HPDE6-E6E7 (cell line): ENCODE measurements at regions not wholly inside any gene's neighbourhood (a gene's known extent, or its start where the extent isn't known, plus 50 kb on each side); places are given as distances from the start of the nearest gene placed in this dataset.

Experiments
- DNase-seq: peaks from one replicate; pipeline ENCODE4 v3.0.0; 2011; ENCODE audit warnings: missing footprints; ENCODE audit errors: extremely low spot score

DNA sequence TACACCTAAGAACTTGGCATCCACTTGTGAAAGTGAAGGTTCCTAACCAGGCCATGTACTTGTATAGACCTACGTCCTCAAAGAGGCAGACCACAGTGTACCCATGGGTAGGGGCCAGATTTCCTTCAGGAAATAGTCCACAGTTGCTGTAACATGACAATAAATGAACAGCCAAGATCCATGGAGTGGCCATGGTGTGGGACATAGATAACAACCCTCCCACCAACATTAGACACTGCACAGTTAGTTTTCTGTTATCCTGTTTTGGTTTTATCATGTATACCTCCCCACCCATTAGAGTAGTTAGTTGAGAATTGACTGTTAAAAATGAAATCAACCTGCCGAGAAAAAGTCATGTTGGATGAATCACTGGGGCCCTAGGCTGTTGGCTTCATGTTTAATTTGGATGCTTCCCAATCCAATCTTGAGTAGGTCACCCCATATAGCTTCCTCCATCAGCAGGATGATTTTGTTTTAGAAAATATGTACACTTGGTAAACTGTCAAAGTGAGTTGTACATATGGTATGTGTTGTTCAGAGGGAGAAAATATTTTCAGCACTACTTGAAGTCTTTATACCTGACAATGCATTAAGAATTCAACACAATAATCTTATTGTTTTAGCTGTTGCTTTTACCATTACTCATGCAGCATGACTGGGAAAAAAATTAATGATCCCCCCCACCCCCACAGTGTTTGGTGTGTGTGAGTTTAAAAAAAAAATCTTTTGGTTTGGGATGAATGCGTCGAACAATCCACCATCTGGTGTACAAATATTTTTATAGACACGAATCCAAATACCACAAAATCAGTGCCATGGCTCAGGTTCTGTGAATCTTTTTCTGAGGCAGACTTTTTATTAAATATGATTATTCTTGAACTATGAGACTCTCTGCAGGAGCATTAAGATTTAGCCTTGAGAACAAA is 88.3 kb upstream of the ARHGAP29 start:
- DNase-seq = peak; percentile 84

DNA sequence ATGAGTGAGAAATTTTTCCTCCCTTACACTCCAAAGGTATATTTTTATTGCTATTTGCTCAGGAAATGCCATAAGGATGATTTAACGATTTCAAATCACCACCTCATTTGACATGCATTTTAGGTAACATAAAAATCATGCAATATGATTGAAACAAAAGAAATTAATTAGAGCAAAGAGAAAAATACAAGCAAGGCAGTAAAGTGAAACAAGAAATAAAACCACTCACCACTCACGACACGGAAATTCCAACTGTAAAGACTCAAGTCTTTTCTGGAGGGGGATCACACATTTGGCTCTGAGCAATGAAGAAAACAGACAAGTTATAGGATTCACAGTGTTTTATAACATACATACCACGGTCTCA is 86.8 kb upstream of the ARHGAP29 start:
- DNase-seq = no peak

DNA sequence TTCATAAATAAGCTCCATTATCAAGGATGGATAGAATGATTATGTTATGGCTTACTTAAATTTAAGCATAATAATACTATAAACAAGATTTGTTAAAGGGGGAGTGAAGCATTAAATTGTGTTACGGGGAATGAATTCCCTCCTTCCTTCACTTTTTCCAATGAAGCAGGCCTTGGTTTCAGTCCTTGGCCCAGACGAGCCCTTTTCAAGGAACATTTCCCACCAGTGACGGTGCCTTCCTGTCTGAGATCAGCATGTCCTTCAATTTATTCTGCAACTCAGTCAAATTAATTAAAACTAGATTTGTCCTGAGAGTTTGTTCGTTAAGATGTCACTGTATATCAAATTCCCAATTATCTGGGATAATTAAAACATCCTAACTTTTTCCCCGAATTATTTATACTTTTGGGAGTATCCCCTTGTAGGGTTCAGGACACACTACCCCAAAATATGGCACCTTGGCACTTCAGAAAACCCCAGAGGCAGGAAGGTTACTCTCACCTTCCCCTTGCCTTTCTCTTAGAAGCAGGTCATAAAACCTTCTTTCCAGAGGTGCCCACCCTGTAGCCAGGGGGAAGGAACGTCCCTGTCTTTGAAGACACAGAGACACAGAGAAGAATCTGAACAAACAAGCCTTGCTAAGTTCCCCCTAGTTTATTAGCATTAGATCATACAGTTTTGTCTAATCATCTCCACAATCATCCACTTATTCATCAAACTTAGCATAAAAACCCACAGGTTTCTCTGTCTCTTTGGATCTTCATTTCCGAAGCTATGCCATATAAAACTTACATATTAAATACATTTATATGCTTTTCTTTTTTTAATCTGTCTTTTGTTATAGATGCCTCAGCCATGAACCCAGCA is 86.2 kb upstream of the ARHGAP29 start:
- no peak for DNase-seq

DNA sequence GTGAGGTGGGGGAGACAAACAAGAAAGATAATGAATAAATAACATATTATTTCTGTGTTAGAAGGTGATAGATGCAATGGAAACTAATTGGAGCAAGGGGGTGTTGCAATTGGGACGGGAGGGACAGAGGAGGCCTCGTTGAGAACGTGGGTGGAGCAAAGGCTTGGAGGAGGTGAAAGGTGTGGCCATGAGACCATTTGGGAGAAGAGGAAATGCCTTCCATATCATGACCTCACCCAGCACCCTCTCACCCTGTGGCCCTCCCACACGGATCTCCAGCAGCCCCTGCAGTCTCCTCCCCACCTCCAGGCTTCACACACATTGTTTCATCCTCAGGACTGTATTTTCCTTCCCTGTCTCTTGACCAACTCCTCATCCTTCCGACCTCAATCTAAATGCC is 85.3 kb upstream of the ARHGAP29 start:
- DNase-seq = no peak

DNA sequence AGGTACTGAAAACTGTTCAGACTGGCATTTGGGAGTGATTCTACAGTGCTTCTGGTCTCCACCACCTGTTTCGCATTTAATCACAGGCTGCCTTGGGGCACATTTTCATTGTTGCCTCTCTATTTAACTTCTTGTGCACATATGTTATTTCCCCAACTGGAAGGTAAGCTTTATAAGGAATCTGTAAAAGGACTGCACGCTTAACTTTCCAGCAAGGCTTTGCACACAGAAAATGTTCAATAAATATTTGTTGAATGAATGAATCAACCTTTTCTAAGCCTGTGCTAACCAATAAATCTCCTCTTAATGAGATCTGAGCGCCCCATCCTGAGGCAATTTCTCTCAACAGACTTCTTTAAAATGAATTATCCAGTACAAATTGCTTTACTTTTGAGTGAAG is 84.3 kb upstream of the ARHGAP29 start:
- no peak for DNase-seq

DNA sequence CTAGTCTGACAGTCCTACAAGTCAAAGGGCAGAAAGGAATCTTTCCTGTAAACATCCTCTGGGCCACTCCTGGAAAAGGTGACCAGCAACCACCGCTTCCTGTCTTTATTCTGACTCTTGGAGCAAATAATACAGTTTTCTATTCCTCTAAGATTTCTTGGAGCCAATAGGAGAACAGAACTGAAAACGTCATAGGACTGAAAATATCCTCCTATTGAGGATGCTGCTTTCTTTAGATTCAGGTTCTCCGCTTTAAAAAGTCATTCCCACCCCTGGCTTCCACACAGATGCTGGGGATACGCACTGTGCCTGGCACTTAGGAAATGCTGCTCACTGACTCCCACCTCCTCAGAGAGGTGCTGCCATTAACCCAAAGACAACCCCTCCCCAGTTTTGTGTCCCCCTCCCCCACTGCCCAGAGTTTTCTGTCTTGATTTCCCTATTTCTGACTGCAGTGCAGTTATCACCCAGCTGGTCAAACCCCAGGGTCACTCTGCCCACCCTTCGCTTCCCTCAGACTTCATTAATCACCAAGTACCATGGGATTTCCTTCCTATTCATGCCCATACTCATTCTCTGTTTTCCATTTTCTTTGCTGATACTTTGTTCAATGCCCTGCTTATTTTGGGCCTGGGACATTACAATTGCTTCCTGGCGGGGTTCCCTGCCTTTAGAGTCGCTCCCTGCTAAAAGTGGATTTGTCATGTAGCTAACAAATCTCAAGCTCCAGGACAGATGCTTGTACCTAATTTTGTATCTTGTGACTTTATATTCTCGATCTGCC is 82.1 kb upstream of the ARHGAP29 start:
- no peak for DNase-seq

DNA sequence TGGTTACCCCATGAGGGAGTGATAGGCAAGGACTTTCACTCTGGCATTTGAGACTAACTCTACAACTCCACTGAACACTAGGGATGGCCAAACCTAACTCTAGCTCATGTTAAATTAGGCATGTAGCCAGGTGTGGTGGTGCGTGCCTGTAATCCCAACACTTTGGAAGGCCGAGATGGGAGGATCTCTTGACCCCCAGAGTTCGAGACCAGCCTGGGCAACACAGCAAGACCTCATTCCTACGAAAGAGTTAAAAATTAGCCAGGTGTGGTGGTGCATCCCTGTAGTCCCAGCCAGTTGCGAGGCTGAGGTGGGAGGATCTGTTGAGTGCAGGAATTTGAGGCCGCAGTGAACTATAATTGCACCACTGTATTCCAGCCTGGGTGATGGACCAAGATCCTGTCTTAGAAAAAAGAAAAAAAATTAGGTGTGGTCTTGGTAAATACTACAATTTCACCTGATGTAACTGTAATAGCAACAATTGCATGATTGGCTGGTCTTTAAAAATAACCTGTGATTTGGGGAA is 81.2 kb upstream of the ARHGAP29 start:
- no peak for DNase-seq

DNA sequence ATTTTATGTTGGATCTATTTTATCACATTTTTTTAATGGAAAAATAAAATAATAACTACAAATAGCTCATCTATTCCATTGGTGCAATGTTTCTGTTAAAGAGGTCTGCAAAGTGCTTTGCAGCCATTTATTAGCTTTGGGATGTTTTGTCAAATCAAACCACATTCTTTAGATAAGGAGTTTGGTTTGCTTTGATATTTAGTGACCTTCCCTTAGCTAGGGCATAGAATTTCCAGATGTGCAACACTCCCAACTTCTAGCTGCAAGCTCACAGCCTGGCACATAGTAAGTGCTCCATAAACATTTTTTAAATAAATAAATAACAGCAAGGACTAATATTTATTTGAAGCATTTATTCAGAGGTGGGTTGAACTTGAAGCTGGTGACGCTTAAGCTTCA is 80.4 kb upstream of the ARHGAP29 start:
- no peak for DNase-seq

DNA sequence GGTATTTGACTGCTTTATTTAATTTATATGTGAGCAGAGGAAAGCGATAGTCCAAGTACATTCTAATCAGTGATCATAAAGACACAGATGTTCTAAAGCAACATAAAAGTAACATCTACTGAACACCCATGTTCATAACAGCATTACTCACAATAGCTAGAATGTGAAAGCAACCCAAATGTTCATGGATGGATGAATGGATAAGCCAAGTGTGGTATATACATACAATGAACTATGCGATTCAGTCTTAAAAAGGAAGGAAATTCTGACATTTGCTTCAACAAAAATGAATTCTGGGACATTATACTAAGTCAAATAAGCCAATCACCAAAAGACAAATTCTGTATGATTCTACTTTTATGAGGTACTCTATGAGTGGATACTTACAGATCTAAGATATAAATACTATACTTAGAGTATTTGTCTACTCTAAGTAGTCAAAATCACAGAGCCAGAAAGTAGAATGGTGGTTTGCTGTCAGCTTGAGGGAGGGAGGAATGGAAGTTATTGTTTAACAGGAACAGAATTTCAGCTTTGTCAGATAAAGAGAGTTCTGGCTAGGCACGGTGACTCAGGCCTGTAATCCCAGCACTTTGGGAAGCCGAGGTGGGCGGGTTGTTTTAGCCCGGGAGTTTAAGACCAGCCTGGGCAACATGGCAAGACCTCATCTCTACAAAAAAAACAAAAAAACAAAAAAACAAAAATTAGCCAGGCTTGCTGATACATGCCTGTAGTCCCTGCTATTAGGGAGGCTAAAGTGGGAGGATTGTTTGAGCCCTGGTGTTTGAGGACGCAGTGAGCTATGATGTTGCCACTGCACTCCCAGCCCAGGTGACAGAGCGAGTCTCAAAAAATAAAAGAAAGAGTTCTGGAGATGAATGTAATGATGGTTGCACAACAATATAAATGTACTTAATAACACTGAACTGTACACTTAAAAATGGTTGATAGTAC is 79.7 kb upstream of the ARHGAP29 start:
- no peak for DNase-seq

DNA sequence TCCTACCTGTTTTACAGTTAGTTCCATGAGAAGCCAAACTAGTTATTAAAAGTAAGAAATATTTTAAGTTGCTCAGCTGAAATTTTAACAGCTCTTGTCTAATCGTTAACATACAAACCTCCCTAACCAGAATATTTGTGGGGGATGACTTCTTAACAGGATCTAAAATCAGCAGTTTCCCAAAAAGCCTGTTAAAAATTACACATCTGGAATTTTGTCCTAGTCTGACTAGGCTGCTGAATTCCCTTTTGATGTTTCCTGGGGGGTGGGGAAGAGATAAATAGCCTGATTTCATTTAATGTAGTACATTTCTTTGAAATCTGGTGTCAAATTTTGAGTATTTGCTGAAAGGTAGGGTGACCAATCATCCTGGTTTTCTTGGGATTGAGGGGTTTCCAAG is 78.8 kb upstream of the ARHGAP29 start:
- DNase-seq = no peak

DNA sequence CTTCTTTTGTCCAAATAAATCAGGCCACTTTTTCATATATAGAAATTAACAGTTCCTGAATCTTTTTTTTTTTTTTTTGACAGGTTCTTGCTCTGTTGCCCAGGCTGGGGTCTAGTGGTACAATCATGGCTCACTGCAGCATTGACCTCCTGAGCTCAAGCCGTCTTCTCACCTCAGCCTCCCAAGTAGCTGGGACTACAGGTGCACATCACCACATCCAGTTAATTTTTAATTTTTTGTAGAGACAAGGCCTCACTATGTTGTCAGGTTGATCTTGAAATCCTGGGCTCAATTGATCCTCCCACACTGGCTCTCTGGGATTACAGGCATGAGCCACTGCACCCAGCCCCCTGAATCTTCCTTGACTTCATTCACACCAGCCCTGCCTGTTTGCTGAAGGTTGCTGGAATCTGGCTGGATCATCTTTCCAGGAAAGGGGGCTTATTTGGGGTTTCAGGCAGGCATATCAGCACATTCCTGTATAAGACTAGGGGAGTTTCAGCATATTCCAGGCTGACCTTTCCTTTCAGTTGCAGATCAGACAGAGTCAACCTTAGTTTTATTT is 78.2 kb upstream of the ARHGAP29 start:
- no peak for DNase-seq

DNA sequence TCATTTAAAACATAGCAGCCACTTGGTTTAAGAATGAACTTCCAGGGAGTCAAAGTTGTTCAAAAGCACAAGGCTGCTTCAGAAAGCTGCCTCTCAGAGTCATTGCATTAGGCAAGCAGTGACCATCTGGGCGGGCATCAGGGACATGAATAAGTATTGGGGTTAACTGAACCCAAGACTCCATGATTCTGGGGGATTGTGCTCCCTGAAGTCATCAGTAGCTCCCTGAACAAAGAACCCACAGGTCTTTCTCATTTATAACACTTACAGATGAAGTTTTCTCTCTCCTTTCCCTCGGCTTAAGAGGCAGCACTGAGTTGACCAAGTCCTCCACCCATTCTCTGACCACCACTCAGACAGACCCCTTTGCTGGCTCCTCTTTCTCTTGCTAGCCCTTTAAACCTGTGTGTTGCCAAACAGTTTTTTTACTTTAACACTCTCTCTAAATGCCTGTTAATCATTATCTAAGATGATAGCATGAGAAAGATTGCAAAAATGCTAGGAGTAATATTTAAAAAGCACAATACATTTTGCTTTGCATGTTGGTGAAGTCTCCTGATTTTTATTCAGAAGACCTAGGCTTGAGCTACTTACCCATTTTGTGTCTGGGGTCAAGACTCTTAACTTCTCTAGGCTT is 77.0 kb upstream of the ARHGAP29 start:
- DNase-seq = no peak

DNA sequence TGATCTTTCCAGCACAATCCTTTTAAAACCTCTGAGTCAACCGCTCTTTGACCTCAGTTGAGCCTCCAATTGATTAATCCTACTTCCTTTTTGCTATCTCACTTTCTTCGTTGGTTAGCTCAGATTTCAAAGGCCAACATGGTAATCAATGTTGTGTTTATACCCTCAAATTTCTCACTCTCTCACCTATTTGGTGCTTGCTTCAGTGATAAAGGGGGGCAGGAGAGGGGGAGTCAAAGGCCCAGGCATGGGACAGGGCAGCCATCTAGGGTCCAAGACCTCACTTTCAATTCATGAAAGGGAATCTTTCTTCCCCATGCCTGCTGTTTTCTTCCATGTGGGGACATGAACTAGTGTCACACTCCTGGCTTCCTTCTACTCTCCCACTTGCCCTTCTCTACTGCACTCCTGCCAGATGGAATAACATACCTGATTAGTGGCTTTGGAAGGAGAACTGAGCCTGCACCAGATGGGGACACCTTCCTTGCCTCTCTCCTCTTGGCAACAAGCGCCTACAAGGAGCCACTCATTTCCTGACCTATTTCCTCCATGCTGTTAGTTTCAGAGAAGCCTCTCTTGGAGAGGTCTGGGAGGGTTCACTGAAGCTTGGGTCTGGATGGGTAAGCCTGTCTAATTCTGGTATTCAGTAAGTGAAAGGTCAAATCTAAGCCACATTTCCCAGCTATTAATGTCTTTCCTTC is 73.3 kb upstream of the ARHGAP29 start:
- no peak for DNase-seq

DNA sequence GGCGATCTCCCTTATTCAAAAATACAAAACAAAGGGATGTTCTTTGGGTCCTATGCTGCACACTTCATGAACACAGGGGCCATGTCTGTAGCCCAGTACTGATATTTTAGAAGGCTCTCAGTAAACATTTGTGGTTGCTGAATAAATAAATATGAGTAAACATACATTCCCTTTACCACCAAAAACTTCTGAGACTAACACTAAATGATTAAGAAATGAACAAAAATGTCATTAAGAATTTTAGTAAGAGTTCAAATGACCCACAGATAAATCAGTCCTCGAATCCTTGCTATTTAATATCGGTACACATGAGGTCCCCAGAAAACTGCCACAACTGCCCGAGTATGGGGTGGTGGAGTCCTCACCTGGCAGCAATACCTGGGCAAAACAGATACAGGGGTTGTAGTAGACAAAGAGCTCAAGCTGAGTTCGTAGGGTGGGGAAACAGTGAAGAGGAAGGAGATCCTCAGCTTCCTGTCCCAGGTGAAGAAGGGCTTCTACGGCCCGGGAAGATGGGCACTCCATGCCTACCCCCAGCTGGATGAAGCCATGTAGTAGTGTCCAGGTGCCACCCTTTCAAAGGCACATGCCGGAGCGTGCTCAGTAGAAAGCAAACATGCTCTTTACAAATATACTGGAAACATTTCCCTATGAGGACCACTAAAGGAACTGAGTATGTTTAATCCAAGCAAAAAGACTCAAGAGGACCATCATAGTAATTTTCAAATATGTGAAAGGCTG is 72.6 kb upstream of the ARHGAP29 start:
- no peak for DNase-seq

DNA sequence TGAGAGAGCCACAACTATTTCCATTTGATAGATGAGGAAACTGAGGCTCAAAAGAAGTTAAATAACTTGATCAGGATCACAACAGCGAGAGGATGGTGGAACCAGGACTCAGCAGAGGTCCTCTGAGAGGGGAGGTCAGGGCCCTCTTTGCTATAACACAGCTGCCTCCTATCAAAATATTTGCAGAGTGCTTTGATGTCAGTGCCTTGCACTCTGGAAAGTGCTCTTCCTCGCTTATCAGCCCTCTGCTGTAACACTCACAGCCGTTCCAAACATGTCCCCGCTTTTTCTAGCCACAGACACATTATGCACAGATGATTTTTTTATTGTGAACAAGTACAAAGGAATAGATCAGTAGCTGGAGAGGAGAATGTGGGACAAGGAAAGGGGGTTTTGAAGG is 71.8 kb upstream of the ARHGAP29 start:
- no peak for DNase-seq

DNA sequence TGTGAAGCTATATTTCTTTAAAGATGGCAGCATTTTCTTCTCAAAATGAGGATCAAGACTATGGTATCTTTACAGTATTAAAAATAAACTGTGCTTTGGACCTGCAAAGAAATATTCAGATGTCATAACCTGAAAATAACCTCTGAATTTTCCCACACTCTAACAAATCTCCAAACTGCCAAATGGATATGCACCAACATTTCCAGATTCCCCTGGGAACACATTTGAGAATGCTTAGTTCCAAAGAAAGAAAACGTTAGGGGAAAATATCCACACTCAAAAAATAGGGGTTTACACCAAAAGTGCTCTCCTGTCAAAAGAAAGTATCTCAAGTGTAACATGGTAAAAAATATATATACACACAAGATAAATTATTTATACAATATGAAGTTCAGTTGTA is 69.1 kb upstream of the ARHGAP29 start:
- DNase-seq = no peak

DNA sequence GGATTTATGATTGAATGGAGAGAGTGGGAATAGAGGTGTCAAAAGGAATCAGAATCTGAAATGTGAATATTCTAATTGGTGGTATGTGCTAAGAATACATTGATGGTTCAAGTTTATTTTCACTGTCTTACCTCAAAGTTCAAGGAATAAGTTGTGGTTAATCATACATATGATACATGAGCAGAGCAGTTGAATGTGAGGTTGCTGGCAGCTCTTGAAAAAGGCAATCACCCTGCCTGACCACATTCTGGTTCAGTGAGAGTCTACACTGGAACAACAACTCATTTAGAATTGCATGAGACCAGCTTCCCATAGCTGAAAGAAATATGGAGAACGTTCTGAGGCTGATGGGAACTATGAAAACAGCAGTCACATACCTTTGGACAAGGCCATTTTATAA is 68.3 kb upstream of the ARHGAP29 start:
- DNase-seq = no peak

DNA sequence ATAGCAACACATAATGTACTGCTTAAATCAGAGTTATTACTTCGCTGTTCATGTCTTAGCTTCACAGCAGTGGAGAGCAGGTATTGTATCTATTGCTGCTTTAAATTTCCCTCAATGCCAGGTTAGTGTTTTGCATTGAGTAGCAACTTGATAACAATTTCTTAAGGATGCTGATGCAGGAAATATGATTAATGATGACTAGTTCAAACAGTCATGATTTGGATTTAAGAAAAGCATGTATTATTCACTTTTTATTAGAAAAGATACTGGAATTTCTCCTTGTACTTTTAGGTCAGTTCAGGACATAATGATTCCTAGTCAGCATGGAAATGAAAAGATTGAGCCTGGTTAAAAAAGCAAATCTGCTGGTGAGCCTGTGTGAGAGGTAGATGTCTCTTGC is 67.2 kb upstream of the ARHGAP29 start:
- no peak for DNase-seq

DNA sequence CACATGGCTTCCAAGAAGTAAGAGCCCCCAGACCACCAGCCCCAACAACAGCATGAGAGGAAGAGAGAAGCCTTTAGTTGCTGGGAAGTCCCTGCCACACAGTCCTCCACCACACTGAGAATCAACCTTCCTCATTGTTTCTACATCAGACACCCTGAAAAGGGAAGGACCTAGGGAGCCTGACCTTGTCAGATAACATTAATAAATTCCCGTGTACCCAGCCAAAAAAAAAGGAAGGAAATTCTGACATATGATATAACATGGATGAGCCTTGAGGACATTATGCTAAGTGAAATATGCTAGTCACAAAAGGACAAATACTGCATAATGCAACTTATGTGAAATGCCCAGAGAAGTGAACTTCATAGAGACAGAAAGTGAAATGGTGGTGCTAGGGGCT is 65.6 kb upstream of the ARHGAP29 start:
- DNase-seq = no peak
